ENCODE measurements at regions not wholly inside any gene's neighbourhood (a gene's known extent, or its start where the extent isn't known, plus 50 kb on each side); places are given as distances from the start of the nearest gene placed in this dataset.
"Not testable (repeated sequence)": the region's sequence is repeated elsewhere in the genome, so short reads cannot be mapped to it uniquely, and the experiment has no call there.

DNA sequence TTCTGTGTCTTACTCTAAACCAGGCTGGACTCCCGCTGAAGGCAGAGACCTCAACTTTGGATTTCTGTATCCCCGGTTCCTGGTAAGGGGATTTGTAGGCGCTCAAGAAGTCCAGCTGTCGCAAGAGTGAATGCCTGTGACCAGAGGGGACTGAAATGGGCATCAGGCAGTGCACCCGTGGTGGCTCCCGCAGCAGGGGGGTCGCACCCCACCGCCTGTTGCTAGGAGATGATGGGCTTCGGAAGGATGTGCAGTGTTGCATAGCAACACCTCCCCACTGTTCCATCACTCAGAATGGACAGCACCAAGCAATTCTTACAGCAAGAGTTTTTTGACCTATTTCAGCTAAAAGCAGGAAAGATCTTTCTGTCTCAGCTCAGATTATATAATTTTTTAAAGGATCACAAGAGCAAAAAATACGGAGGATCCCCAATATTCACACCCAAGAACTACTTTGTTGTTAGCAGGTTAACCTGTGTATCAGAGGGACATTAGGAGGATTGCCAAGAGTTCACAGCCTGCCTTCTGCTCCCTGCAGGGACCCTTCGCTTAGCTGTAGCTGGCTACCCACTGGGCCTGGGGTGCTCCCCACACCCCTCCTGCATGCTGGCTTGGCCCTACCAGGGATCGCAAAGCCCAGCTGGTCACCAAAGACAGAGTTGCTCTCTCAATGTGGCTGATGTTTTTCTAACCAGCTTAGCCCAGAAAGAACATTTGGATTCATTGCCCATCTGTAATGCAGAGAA lies 63.8 kb downstream of the SOWAHC start:
- TF ChIP-seq, protein P1, sequence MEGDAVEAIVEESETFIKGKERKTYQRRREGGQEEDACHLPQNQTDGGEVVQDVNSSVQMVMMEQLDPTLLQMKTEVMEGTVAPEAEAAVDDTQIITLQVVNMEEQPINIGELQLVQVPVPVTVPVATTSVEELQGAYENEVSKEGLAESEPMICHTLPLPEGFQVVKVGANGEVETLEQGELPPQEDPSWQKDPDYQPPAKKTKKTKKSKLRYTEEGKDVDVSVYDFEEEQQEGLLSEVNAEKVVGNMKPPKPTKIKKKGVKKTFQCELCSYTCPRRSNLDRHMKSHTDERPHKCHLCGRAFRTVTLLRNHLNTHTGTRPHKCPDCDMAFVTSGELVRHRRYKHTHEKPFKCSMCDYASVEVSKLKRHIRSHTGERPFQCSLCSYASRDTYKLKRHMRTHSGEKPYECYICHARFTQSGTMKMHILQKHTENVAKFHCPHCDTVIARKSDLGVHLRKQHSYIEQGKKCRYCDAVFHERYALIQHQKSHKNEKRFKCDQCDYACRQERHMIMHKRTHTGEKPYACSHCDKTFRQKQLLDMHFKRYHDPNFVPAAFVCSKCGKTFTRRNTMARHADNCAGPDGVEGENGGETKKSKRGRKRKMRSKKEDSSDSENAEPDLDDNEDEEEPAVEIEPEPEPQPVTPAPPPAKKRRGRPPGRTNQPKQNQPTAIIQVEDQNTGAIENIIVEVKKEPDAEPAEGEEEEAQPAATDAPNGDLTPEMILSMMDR (IDR thresholded peaks at IDR 0.05; ENCODE audit: low read depth, low read length, missing control alignments), result no peak
- H3K4me3 ChIP-seq (ENCODE audit: low read depth, low read length), result no peak overlapping the region
- no peak for DNase-seq (ENCODE audit: low read depth)

DNA sequence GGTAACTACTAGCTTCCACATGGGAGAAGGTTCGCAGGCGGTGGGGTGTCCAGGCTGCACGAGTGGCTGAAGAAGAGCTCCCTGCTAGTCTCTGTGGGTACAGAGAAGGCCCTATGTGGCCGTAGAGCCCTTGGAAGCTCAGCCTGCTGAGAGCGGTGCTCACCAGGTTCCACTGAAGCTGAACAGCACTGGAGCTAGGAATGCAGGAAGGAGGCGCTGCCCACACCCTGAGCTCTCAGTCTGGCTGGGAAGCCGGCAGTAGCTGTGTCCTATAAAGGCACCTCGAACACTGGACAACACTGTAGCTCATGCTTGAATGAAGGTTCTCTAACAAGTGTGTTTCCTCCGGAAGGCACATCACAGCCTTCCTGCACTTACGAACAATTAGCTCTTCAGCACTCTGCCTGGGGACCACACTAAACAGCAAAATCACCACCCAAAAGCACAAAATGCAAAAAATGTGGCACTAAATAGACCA lies 64.6 kb downstream of the SOWAHC start:
- not testable (repeated sequence) for H3K4me3 ChIP-seq (ENCODE audit: low read depth, low read length)

DNA sequence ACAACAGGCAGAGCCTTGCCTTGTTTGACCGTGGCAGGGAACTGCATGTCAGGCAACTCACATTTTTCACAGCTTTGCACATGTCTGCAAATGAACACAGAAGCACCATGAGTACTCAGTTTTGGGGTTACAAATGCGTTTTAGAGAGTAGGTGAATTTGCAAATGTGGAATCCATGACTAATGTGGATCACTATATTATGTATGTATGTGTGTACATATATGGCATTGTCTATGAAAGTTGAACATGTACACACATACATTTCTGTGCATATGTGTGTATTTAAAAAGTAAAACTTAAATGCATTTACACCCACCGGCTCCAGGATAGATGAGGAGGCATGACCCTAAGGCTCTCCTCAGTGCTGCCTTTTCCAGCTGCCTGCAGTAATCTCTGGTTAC lies 65.1 kb downstream of the SOWAHC start:
- H3K4me3 ChIP-seq (ENCODE audit: low read depth, low read length), result no peak overlapping the region
- no peak for DNase-seq (ENCODE audit: low read depth)
- TF ChIP-seq, protein P1 (IDR thresholded peaks at IDR 0.05; ENCODE audit: low read depth, low read length, missing control alignments), result no peak

More for the DNA sequence above, 64.6 kb downstream of the SOWAHC start:
- DNase-seq (ENCODE audit: low read depth), result not testable (repeated sequence)

DNA sequence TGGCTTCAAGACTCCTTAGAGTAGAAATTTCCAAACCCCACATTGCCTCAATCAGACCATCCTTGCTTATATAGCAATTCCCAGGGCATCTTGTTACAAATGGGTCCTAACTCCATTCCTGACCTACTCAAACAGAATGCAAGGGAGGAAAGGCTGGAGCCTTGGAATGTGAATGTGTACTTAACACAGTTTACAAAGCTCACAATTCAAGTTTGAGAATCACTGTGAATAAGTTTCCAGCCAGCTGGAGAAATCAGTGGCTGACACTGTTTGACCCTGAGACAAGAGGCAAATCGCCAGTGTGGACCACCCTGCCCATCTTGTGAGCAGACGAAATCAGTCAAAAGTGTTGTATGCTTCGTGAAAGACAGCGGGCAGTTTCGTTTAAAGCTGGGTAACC lies 65.5 kb downstream of the SOWAHC start:
- TF ChIP-seq, protein P1 (IDR thresholded peaks at IDR 0.05; ENCODE audit: low read depth, low read length, missing control alignments), result no peak
- no peak overlapping the region for H3K4me3 ChIP-seq (ENCODE audit: low read depth, low read length)
- no peak for DNase-seq (ENCODE audit: low read depth)

DNA sequence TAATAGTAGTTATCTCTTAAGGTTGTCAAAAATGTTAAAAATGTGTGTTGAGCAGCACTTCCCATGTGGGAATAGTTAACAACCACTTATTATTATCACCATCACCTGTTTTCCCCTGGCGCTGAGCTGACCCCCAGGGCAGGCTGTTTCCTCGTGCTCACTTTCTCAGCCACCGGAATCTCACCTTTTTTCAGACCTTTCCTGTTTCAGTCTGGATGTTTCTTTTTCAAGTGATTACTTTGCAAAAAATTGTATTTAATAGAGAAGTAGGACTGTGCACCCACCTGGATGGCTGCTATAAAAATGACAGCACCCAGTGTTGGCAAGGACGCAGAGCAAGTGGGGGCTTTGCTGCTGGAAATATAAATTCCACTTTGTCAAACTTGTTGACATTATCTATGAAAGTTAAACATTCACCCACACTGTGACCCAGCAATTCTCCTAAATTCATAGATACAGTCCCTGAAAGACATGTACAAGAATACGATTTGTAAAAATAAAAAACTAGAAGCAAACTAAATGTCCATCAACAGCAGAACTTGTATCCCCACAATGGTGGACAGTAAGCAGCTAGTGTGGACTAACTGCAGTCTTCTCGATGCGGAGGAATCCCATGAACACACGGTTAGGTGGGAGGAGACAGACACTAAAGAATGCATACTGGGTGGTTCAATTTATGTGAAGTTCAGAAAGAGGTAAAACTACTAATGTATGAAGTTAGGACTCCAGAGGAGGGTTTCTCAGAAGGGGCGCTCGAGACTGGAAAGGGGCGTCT lies 66.5 kb downstream of the SOWAHC start:
- TF ChIP-seq, protein P1 (IDR thresholded peaks at IDR 0.05; ENCODE audit: low read depth, low read length, missing control alignments), result no peak
- DNase-seq (ENCODE audit: low read depth), result no peak
- no peak overlapping the region for H3K4me3 ChIP-seq (ENCODE audit: low read depth, low read length)

DNA sequence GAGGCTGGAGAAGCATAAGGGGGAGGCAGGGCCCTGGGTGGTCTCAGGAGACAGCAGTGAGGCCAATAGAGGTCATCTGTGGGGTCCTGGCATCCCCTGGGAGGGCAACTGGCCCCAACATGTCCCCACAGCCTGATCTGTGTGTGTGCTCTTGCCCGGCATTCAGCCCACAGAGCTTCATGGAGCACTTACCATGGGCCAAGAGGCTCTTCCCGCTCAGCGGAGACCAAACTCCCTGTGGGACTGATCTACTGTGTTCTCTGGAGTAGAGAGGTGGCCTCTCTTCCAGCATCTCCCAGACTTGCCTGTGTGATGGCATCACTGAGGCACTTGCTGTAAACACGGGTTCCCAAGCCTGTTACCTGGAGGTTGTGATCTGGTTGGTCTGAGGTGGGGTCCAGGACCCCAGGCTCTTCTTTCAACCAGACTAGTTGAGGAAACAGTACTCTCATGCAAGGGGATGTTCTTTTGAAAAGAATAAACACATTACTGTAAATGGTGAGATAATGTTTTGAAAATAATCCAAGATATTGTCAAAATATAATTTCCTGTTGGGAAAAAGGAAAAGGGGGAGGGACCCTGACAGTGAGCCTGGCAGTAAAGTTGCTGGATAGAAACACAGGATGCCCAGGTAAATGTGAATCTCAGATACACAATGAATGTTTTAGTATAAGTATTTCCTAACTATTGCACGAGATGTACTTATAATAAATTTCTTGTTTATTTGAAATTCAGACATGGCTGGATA lies 67.6 kb downstream of the SOWAHC start:
- no peak for DNase-seq (ENCODE audit: low read depth)
- no peak overlapping the region for H3K4me3 ChIP-seq (ENCODE audit: low read depth, low read length)
- TF ChIP-seq, protein P1 (IDR thresholded peaks at IDR 0.05; ENCODE audit: low read depth, low read length, missing control alignments), result no peak

DNA sequence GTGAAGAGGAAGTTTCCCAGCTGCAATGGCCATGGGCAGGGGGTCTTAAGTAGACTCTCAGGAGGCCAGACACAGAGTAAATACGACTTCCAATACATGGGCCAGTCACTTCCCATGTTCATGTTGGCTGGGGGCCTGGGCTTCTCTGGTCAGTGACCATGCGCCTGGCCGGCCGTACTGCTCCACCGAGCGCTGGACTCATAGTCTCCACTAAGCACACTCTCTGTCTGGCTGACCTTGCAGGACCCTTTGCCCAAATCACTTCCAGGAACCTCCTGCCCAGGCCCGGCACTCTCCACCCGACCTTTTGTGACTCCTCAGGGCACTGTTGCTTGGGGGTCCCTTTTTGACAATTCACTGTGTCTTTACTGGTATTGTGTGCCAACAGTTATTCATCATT lies 69.3 kb downstream of the SOWAHC start:
- DNase-seq (ENCODE audit: low read depth), result no peak
- no peak overlapping the region for H3K4me3 ChIP-seq (ENCODE audit: low read depth, low read length)
- TF ChIP-seq, protein P1 (IDR thresholded peaks at IDR 0.05; ENCODE audit: low read depth, low read length, missing control alignments), result no peak

All from GM12864 (cell line).